GM12892 (cell line): ENCODE measurements at regions not wholly inside any gene's neighbourhood (a gene's known extent, or its start where the extent isn't known, plus 50 kb on each side); places are given as distances from the start of the nearest gene placed in this dataset.
"Not testable (repeated sequence)": the region's sequence is repeated elsewhere in the genome, so short reads cannot be mapped to it uniquely, and the experiment has no call there.

Source experiments
- DNase-seq: peaks from one replicate; pipeline ENCODE4 v3.0.0; 2011; ENCODE audit not compliant: insufficient read length
- FAIRE-seq: peaks from 2 replicates; lab custom pipeline; 2011; peaks lifted over from hg19 to GRCh38; lab: Jason Lieb, UNC
- POLR2A ChIP-seq: IDR thresholded peaks from 2 replicates; pipeline ENCODE4 v1.6.1; 2011; ENCODE audit warnings: low read depth, low read length, control low read depth
- POLR2AphosphoS5 ChIP-seq: IDR thresholded peaks from 2 replicates; pipeline ENCODE4 v1.6.1; 2011; ENCODE audit warnings: low read depth, low read length, control low read depth
- TAF1 ChIP-seq: IDR thresholded peaks from 2 replicates; pipeline ENCODE4 v1.6.1; 2011; ENCODE audit warnings: low read depth, mild to moderate bottlenecking, control low read depth, low read length, borderline replicate concordance

DNA sequence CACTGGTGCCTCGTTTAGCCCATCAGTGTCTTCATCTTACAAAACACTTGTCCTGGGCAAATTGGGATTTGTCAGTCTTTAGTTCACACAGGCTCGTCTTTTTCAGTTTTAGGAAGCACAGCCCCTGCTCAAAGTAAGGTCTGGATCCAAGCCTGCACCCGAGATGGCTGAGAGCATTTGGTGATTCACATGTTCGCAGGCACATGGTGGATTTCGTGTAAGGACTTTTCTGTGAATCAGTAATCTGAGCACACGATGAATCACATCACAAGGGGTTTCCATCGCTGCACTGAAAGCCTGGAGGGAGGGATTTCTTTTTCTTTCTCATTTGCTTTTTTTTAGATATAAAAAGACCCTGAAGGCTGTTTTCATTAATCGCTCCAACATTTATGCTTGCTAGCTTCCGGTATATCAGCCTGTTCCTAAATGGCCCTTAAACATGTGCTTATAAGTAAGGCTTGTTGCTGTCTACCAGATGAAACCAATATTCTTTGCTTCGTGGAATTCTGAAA, 435.6 kb upstream of the ATP10A start:
- no peak for FAIRE-seq
- no peak for DNase-seq
- no peak for TF ChIP-seq POLR2A
- TF ChIP-seq TAF1, result no peak
- TF ChIP-seq POLR2AphosphoS5, result no peak

DNA sequence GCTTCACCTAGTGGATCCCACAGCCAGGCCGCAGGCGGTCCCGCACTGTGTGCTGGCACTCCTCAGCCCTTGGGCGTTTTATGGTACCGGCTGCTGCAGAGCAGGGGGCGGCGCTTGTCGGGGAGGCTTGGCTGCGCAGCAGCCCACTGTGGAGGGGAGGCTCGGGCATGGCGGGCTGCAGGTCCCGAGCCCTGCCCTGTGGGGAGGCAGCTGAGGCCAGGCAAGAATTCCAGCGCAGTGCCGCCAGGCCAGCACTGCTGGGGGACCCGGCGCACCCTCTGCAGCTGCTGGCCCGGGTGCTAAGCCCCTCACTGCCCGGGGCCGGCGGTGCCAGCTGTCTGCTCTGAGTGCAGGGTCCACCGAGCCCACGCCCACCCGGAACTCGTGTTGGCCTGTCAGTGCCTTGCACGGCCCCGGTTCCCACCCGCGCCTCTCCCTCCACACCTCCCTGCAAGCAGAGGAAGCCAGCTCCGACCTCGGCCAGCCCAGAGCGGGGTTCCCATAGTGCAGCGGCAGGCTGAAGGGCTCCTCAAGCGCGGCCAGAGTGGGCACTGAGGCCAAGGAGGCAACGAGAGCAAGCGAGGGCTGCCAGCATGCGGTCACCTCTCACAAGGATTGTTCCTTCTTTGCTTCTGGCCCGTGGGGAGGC, 435.0 kb upstream of the ATP10A start:
- TF ChIP-seq TAF1, result no peak
- no peak for TF ChIP-seq POLR2AphosphoS5
- TF ChIP-seq POLR2A, result no peak
- DNase-seq, result no peak
- no peak for FAIRE-seq

DNA sequence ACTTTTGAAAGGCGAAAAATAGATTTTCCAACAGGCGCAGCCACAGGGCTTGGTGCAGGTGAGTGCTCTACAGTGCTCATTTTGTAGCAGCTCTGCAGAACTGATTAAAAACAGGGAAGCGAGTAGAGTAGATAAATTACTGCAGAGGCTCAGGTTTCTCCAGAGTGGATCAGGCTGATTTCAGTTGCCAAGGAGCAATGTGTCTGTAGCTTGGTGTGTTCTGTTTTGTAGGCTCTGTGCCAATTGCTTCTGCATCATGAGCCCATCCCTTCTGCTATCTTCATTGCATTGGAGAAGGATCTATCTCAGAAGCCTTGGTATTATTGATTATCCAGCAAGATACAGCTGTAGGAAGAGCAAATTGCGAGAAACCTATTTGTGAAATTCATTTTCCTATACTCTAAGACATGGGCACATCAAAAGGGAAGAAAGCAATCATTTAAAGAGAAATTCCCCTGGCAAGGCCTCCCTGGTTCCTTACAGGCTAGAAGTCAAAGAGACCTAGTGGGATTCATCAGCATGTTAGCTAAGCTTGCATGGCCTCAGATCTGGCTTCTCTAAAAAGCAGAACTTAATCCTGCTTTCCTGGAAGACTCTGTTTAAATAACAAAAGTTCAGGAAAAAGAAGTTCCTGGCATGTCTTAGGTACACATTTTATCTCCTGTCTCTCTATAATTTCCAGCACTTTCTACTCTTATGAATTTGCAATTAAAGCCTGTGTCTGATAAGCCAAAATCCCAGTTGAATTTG, 432.4 kb upstream of the ATP10A start:
- TF ChIP-seq POLR2A, result no peak
- no peak for TF ChIP-seq POLR2AphosphoS5
- TF ChIP-seq TAF1, result no peak
- FAIRE-seq (no peak), DNase-seq (no peak)

DNA sequence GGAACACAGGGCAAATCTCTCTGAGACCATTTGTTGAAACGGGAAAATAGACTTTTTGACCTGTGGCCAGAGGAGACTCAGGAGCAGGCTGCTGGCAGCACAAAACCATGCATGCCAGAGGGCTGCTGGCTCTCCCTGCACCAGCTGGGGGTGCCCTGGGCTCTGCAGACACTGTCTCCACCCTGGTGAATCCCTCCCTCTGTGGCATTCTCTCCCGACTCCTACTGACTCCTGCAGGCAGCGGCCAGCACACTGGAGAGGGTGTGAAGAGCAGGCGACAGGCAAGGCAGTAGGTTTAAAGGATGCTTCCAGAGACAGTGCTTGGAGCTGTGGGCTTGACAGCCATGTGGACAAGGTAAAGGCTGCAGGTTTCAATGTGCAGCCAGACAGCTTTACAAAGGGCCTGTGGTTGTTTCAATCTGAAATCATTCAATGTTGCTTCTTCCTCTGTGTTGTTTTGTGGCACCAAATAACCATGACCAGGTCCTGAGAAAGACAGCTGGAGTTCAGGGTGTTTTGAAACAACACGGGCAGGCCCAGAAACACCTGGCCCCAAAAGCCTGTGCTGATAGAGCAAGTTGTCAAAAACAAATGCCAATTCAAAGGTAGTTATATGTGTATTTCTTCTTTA, 431.0 kb upstream of the ATP10A start:
- no peak for TF ChIP-seq POLR2AphosphoS5
- TF ChIP-seq POLR2A, result no peak
- TF ChIP-seq TAF1, result no peak
- DNase-seq (no peak), FAIRE-seq (no peak)

DNA sequence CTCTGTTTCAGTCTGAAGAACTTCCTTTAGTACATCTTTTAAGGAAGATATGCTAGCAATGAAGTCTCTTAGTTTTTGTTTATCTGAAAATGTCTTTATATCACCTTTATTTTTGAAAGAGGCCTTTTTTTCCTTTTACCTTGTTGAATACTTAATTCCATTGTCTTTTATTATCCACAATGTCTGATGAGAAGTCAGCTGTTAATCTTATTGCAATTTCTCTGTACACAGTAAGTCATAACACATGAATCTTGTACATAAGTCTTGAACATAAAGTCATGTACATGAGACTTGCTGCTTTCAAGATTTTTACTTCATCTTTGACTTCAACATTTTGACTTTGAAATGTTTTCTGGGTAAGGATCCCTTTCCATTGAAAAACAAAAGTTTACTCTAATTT, 424.3 kb upstream of the ATP10A start:
- no peak for TF ChIP-seq TAF1
- TF ChIP-seq POLR2AphosphoS5, result no peak
- no peak for TF ChIP-seq POLR2A
- no peak for FAIRE-seq
- no peak for DNase-seq

DNA sequence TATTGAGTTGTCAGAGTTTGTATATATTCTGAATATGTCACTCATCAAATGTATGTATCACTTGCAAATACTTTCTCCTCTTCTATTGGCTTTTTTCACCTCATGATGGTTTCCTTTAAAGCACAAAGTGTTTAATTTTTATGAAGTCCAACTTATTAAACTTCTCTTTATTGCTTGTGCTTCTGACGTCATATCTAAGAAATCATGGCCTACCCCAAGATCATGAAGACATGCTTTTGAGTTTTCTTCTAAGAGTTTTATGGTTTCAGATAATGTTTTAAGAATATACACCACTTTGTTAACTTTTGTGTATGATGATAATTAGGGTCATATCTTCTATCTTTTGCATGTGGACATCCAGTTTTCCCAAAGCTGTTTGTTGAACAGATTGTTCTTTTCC, 417.2 kb upstream of the ATP10A start:
- no peak for DNase-seq
- no peak for TF ChIP-seq TAF1
- TF ChIP-seq POLR2A, result no peak
- TF ChIP-seq POLR2AphosphoS5, result no peak
- FAIRE-seq, result no peak

DNA sequence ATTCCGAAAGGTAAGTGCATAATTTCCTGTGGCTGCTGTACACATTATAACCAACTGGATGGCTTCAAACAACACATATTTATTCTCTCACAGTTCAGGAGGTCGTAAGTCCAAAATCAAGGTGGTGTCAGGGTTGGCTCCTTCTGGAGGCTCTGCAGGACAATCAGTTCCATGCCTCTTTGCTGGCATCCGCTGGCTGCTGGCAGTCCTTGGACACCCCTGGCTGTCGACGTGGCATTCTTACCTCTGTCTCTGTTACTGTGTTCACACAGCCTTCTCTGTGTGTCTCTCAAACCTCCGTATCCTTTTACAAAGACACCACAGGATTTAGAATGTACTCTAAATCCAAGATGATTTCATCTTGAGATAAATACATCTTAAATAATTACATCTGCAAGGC, 398.8 kb upstream of the ATP10A start:
- TF ChIP-seq POLR2A (no peak), TAF1 (no peak), POLR2AphosphoS5 (no peak)
- FAIRE-seq, result no peak
- DNase-seq, result no peak

DNA sequence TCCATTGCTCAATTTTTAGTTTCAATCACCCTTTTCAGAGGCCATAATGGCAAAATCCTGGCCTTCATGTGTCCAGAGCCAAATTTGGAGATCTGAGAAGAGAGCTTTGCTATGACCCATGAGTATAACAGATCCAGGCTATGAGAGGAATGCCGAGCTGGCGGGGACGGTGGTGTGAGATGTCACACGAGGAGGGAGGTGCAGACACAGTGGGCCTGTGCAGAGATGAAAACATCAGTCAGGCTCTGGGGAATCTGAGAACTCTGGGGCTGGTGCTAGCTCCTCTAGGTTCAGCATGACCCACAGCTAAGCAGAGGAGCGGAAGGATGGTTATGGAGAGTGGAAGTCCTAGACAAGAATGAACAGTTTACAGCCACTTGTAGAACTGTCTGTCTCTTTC, 398.3 kb upstream of the ATP10A start:
- FAIRE-seq, result no peak
- DNase-seq, result no peak
- no peak for TF ChIP-seq TAF1
- no peak for TF ChIP-seq POLR2A
- TF ChIP-seq POLR2AphosphoS5, result no peak

DNA sequence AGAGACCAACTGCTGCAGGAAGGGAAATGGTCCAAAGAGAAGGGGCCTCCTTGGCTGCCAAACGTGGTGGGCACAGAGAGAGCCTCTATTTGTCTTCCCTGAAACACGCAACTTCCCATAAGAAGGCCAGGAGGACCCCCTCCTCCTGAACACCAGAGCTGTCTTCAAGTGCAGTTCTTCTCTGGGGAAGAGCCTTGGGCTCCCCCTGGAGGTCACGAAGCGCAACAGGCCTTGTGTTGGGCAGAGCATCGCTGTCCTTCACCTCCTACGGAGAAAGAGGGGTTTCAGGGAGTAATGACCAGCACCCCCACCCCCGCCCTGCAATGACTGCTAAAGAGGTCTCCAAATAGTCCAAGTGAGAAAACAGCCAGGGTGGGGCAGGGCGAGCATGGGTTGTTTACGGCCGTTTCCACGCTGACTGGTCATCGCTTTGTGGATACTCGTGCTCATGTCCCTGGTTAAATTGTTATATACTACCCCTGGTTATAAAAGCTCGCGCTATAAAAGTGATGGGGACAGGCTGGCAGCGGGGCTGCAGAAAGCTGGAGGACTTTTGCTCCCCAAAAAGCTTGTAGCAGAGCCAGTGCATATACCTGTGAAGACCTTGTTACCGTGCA, 397.5 kb upstream of the ATP10A start:
- FAIRE-seq, result no peak
- no peak for DNase-seq
- TF ChIP-seq POLR2AphosphoS5 (no peak), POLR2A (no peak), TAF1 (no peak)

DNA sequence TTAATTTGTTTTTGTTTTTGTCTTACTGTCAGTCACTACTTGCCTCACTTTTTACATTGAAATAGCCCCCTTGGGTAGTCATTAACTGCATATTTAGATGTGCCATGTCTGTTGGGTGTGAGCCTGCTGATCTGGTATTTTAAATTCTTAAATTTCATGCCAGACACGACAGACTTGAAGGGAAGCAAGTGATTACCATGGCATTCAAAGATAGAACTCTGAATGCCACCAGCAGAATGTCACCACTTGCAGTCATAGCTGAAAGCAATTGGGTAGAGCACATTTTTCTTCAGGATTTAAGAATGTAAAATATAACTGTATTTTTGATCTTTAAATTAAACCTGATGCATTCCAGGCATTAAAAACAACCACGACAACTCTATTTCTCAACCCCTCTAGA, 396.5 kb upstream of the ATP10A start:
- no peak for DNase-seq
- no peak for FAIRE-seq

DNA sequence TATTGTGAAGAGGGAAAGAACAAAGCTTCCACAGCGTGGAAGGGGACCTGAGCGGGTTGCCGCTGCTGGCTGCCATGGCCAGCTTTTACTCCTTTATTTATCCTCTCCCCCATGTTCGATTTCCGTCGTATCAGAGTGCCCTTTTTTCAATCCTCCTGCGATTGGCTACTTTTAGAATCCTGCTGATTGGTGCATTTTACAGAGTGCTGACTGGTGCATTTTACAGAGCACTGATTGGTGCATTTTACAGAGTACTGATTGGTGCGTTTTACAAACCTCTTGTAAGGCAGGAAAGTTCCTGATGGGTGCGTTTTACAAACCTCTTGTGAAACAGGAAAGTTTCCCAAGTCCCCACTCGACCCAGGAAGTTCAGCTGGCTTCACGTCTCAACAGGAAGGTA, 381.7 kb upstream of the ATP10A start:
- FAIRE-seq, DNase-seq: not testable (repeated sequence)

More for the DNA sequence above, 396.5 kb upstream of the ATP10A start:
- TF ChIP-seq TAF1, result no peak
- TF ChIP-seq POLR2AphosphoS5, result no peak
- TF ChIP-seq POLR2A, result no peak

DNA sequence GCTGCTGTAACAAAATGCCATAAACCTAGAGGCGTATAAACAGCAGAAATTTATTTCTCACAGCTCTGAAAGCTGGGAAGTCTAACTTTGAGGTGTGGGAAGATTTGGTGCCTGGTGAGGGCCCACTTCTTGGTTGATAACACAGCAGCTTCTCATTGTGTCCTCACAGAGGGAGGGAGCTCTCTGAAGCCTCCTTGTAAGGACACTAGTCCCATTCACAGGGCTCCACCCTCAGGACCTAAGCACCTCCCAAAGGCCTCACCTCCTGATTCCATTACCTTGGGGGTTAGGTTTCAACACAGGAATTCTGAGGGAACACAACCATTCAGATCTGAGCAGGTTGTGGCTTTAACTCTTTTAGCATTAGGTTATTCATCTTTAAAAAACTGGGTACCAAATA, 380.3 kb upstream of the ATP10A start:
- no peak for DNase-seq
- no peak for FAIRE-seq
- no peak for TF ChIP-seq POLR2AphosphoS5
- TF ChIP-seq POLR2A, result no peak
- no peak for TF ChIP-seq TAF1
